ENCODE measurements at regions not wholly inside any gene's neighbourhood (a gene's known extent, or its start where the extent isn't known, plus 50 kb on each side); places are given as distances from the start of the nearest gene placed in this dataset.

DNA sequence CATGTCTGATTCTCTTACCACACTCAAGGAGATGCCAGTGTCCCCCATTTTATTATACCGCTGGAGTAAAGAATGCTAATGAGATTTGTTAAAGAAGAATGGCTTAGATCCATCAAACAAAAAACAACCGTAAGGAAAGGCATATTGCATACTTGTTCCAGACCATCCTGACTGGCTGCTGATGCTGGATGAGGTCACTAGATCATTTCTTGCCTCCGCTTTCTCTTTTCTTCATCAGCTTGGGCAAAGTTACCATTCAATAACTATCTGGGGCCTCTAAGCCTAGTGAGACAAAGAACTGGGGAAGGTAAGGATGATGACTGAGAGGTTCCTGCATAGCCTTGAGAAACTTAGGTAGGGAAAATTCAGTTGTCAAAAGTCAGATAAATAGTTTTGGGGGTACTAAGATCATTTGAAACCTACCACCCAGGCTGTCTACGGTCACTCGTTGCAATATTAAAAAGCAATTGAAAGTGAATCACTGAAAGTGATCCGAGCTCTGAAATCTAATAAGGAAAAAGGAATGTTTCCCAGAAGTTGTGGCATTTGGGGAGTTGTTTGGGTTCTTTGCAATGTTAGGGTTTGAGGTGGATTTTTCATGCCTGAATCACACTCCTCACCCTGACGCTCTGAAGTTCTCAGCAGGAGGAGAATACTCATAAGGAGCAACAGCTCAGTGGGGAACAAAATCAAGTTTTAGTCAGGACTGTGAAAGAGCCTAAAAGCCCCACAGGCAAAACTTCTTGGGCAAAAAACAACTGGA is 176.8 kb downstream of the HHIPL2 start:
- peak; percentile 92 for DNase-seq (ENCODE audit: low read depth)

DNA sequence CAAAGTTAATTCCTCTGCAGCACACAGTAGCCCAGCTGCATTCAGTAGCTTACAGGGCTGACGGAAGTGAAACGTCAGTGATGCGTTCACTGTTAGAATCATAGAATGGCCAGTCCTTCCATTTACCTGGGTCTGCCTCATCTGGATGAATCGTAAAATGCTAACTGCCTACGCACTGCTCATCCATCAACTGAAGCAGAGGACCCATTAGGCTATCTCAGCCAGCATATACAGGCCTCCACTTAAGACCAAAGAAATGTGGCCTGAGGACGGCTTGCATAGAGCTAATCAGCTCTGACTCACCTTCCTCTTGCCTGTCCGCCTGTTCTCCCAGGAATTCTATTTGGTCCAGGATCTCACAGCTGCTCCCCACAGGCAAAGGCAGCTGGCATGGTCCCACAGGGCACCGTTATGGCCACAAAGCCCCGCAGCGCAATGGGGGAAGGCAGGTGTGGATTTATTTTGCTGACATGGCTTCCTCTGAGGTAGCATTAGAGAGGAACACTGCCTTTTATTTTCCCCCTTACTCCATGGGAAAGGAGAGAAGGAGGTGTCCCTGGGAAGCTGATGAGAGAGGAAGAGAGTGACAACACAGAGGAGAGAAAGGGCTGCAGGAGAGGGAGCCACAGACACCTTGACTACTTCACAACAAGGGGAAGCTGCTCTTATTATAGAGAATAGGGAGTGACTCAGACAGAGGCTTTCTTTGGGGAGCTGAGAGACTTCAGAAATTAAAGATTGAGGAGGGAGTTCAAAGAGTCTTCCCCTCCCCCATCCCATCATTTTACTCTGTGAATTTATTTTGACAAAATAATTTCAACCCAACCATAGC is 177.6 kb downstream of the HHIPL2 start:
- DNase-seq (ENCODE audit: low read depth) = peak; percentile 97

DNA sequence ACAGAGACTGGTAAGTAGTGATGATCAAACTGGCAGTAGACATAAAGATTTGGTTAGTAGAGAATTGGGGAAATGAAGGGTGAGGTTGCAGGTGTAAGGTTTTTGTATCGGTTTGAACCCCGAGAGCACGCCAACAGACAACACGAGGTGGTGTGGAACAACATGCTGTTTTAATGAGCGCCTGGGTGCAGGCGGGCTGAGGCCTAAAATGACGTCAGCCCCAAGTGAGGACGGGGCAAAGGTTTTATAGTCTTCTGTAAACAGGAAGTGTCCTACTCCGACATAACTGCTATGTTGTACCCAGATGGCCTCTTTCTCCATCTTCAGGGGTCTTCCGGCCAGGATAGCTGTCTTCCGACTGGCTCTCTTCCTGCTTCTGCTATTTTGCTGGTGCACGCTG is 178.8 kb downstream of the HHIPL2 start:
- no peak for DNase-seq (ENCODE audit: low read depth)

DNA sequence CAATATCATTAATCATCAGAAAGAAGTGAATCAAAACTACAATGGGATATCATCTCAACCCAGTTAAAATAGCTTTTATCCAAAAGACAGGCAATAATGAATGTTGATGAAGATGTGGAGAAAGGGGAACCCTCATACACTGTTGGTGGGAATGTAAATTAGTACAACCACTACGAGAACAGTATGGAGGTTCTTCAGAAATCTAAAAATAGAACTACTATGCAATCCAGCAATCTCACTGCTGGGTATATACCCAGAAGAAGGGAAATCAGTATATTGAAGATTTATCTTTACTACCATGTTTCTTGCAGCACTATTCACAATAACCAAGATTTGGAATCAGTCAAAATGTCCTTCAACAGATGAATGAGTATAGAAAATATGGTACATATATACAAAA is 189.8 kb downstream of the HHIPL2 start:
- DNase-seq (ENCODE audit: low read depth) = no peak

DNA sequence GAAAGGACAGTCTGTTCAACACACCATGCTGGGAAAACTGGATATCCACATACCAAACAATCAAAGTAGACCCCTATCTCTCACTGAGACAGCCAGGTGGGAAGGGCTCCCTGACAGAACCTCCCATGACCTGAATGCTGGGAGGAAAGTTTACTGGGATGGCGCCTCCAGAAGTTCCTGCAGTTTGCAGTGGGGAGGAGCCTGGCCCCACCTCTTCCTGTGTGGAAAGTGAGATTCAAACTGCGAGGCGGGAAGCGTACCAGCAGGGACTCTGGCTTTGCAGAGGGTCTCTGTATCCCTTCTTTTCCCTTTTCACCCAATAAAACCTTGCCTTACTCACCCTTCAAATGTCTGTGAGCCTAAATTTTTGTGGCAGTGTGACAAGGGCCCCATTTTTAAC is 190.7 kb downstream of the HHIPL2 start:
- DNase-seq (ENCODE audit: low read depth) = no peak

DNA sequence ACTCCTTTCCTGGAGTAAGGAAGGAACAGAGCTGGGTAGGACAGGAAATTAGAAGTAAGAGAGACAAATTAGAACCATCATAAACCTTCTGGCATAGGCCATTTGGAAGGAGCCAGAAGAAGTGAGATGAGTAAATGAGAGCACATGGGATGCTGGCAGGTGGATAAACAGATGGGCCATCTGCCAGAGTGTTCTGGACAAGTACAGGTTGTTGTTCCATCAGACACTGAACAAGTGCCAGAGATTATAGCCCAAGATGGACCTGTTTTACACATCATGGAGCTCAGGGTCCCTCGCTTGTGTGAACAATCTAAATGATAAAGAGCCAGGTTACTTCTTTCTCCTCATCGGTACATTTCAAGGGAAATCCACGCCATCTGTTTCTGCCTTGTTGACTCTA is 200.3 kb downstream of the HHIPL2 start:
- DNase-seq (ENCODE audit: low read depth) = no peak

DNA sequence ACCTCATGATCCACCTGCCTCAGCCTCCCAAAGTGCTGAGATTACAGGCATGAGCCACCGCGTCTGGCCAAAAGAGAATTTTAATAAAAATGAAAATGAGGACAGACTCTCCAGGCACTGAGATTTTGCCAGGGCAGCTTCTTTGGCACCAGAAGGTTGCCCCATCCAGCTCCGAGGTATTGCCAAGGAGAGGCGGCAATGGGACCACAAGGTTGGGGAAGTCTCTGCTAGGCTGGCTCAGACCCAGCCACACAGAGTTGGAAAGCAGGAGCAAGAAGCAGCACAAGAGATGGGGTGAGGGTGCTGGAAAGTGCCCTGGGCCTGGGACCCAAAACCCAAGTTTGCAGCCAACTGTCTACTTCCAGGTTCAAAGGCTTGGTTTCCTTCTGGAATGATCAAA is 200.9 kb downstream of the HHIPL2 start:
- no peak for DNase-seq (ENCODE audit: low read depth)

DNA sequence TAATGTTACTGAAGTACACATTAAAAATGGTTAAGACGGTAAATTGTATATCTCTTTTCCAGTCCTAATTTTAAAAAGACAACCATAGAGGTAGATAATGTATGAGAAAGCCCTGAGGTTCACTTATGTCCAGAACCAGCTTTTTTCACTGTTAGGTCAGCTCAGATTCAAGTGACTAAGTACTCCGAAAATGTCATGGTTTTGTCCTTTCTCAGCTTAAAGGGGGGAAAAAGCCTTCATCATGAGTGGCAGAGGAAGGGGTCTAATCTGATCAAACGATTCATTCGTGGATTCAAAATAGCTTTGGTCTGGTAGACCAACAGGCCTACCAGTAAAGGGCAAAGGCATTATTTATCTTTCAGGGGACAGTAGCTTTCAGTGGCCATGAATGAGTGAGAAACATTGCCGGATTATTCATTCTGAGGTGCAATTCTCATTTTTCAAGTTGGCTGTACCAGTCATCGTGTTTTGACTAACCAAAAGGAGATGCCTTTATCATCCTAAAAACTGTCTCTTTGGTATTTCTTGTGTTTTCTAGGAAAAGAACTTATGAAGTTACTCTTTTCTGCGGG is 208.4 kb downstream of the HHIPL2 start:
- DNase-seq (ENCODE audit: low read depth) = no peak

DNA sequence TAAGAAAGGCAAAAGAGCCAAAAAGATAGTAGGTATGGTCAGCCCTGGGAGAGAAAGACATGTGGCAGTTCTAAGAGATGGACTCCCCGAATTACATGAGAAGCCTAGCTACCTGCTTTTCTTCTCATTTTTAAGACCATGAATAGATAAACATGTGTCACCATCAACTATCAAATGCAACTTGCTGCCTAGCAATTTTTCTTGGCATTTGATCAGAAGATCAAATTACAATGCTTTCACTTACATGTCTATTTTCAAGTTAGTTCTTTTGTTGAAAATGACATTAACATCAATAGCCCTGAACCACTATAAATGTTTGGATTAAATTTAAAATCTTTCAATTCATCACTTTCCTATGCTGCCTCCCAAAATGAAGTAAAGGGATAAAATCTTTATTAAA is 212.3 kb downstream of the HHIPL2 start:
- DNase-seq (ENCODE audit: low read depth) = peak; percentile 44

DNA sequence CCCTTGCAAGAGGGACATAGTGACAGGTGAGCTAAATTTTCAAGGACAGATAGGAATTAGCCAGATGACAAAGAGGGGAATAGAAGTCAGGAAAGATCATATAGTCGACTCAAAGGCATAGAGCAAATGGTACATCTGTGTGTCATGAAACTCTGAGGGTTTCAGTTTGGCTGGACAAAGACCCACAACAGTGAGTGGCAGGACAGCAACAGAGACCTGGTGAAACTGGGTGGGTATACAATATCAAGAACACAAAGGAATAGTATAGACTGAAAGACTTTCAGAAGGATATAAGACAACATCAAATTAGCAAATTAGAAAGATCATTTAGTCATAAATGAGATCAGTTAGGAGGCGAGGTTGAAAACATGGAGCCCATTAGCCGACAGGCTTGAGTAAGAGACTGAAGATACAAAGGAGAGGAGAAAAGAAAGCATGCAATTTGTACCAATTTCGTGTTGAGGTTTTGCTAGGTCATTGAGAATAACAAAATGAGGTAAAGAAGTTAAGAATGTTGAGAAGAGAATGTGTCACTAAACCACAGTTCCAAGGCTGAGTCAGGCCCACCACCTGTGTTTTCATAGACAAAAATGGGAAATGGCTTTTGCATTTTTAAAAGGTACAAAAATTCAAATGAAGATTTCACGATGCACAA is 213.8 kb downstream of the HHIPL2 start:
- peak; percentile 48 for DNase-seq (ENCODE audit: low read depth)

DNA sequence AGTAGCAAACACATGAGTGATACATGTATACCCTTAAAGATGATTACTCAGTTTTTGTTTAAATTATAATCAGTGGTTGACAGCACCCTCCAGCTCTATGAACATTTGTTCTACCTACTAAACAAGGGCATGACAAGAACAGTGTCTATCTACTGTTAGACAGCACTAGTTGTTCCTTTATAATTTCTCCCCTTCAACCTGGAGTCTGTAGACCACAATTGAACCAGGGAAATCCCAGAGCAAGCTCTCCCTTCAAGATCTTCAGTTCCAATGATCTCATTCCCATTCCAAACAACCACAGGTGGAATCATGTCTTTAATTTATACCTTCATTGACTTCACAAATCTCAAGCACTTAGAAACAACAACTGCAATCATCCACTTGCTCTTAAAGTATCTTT is 216.1 kb downstream of the HHIPL2 start:
- DNase-seq (ENCODE audit: low read depth) = peak; percentile 56

DNA sequence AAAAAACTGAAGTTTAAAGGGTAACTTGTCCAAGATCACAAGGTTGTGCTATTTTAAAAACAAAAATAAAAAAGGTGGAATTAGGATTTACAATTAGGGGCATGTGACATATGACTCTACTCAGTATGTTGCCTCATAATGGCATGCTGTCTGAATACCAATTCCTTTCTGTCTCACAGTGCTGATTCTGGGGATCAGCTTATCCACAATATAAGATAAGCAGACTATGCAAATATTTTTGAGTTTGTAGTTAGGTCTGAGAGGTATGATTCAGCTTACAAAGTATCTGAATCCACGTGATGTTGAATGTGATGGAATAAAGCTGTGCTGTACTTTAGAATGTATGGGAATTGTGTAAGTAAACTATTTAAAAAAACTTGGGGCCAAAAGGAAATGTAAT is 216.6 kb downstream of the HHIPL2 start:
- DNase-seq (ENCODE audit: low read depth) = no peak

DNA sequence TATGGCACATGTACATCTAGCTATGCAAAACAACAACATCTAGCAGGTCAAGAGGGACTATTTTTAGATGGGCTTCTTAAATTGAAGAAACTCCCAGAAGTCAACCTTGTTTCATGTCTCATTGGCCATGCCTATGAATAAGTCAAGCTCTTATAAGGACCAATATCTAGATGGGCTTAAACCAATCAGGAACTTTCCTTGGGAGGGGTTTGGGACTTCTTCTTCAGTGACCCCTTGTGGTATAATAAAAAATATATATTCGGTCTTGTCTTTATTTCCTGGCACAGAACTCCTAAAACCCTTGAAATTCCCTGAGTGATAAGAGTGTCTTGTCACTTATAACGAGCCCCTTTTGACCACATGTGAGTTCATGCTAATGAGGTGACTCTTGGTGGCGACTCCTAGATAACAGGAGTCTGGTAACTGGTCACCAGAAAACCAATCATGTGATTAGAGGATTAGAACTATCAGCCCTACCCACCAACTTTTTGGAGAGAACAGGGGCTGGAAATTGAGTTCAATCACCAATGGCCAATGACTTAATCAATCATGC is 218.3 kb downstream of the HHIPL2 start:
- no peak for DNase-seq (ENCODE audit: low read depth)

DNA sequence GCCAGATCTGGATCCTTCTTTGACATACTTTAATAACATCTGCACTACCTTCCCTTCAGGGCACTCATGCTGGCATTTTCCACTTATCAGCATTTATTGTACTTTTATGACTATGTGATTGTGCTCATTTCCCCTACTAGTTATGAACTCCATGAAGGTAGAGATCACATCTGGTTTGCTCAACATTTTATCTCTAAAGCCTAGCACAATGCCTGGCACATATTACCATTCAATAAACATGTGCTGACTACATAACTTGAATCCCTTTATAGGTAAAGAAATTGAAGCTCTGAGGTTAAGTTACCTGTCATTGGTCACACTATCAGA is 221.2 kb downstream of the HHIPL2 start:
- no peak for DNase-seq (ENCODE audit: low read depth)

DNA sequence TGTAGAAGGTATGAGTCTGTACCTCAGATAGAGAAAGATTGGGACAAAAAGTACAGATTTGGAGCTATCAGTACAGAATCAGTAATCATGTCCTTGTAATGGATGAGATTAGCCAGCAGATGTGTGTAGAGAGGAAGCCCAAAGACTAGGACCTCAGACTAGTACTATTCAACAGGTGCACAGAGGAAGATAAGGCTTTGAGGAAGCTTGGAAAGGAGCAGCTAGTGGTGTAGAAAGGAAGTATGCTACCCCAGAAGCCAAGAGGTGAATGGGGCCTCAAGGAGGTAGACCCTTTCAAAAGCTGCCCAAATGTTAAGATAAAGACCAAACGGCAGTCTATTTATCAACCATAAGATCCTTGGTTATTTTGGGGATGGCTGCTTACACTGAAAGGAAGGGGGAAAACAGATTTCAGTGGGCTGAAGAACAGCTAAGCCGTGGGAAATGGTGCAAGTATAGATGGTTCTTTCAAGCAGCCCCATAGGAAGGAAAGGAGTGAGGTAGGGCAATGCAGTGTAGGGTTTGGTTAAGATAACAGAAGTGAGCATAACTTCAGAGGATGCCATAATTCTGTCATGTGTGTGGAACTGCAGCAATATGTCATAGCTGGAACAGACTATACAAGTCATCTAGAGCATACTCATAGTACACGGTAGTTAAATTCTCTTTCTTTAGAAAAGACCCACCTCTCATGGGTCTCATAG is 221.7 kb downstream of the HHIPL2 start:
- DNase-seq (ENCODE audit: low read depth) = no peak

DNA sequence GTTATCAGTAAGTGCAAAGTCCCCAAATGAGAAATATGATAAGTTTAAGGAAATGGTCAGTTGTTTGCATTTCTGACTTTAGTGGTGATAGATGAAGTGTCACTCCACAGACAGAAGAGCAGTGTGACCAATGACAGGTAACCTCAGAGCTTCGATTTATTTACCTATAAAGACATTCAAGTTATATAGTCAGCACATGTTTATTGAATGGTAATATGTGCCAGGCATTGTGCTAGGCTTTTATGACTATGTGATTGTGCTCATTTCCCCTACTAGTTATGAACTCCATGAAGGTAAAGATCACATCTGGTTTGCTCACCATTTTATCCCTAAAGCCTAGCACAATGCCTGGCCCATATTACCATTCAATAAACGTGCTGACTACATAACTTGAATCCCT is 222.4 kb downstream of the HHIPL2 start:
- DNase-seq (ENCODE audit: low read depth) = no peak

DNA sequence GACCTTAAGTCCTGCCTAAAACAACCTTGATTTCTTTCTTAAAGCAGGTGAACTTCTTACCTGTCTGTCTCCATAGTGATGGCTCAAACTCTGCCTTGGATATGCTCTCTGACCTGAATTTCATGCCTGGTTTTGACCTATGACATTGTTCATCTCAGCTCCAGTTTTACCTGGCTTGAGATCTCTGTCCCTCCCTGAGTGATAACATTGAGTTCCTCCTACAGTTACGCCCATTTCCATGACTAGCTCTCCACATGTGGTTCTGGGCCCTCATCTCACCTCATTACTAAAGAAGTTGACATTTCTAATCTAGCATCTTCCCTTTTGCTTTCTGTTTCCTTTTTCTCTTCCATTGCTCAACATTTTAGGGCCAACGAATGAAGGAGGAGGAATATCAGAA is 233.1 kb downstream of the HHIPL2 start:
- DNase-seq (ENCODE audit: low read depth) = no peak

DNA sequence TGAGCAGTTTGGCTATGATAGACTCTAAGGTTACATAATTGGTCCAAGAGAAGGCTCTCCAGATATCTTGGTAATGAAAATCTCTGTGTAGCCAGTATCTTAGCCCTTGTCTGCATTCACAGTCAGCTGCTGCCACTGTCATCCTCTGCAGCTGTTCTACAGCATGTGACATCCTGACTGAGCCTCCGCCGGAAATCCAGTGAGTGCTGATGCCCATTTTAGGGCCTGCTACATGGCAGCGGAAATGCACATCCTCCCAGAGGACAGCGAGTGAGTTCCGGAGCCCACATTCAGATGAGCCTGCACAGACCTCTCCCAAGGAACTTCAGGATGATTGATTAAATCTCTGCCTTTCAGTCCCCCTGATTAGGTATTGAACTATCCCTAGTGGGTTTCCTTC is 237.1 kb downstream of the HHIPL2 start:
- DNase-seq (ENCODE audit: low read depth) = peak; percentile 95

DNA sequence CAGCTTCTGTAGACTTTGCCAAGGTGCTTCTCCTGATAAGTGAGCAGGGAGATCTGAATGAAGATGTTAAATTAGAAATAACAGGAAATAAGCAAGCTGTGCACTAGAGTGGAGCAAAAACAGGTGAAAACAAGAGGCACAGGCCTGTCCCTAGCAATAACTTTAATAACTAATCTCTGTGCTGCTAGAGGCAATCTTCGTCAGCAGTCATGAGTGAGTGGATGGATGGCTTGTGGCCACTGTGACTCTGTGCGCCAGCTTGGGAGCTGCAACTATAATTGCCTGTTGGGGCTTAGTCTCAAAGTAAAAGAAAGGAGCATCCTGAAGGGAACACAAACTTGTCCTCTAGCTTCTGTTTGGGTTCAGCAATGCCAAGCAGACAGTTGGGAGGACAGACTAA is 240.3 kb downstream of the HHIPL2 start:
- DNase-seq (ENCODE audit: low read depth) = no peak

DNA sequence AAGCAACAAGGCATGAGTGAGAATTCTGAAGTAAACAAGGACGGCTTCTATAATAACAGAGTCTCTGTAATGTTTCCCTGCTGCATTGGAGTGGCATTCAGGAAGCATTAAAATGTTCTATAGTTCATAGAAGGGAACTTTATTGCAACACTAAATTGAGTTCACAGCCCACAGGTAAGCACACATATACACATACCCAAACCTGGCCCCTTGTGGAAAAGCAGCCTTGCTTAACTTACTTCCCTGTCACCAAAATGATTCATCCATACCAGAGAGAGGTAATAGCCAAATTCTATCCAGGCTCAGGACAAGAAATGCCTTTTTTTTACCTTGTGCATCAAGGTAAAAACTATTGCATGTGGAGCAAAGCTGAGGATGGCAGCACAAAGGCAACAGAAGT is 241.4 kb downstream of the HHIPL2 start:
- no peak for DNase-seq (ENCODE audit: low read depth)

DNA sequence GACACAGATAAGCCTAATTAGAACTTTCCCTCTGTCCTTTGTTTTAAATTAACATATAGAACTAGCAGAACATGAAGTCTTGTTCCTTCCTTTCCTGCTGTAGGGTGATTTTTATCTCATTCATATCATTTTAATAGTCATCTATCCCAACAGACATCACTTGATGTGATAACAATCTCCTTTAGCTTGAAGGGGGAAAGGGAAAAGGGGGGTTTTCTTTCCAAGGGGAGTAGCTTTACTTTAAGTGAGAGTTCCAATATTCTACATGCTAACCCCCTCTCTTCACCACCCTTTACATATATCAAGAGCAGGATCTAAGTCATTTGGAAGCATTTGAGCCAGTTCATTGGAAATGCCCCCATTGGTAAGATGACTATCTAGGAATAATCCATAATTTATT is 241.9 kb downstream of the HHIPL2 start:
- no peak for DNase-seq (ENCODE audit: low read depth)
